Testis (tissue), 2 donors: ENCODE measurements at regions not wholly inside any gene's neighbourhood (a gene's known extent, or its start where the extent isn't known, plus 50 kb on each side); places are given as distances from the start of the nearest gene placed in this dataset.
"Not testable (repeated sequence)": the region's sequence is repeated elsewhere in the genome, so short reads cannot be mapped to it uniquely, and the experiment has no call there.

Experiments used
- DNase-seq: peaks from one replicate; pipeline ENCODE4 v3.0.0-alpha.2; 2019
- H3K27ac ChIP-seq, 2 donors: fragments of 200-600 bp; sonication (generic); one replicate each; pipeline ENCODE4 v1.5.1; 2019
- H3K27me3 ChIP-seq: fragments of 200-600 bp; sonication (generic); one replicate; pipeline ENCODE4 v1.5.1; 2019
- H3K36me3 ChIP-seq: fragments of 200-600 bp; sonication (generic); one replicate; pipeline ENCODE4 v1.5.1; 2017; ENCODE audit warnings: low read depth; ENCODE audit errors: missing control alignments
- H3K4me1 ChIP-seq: fragments of 200-600 bp; sonication (generic); one replicate; pipeline ENCODE4 v1.5.1; 2019
- H3K4me3 ChIP-seq, 2 donors: fragments of 200-600 bp; sonication (generic); one replicate each; pipeline ENCODE4 v1.5.1; 2017 to 2019
- H3K9me3 ChIP-seq: fragments of 200-600 bp; sonication (generic); one replicate; pipeline ENCODE4 v1.5.1; 2017
- CTCF ChIP-seq, 3 experiments: fragments of 450-650 bp in 2 of 3; fragments of 200-600 bp in 1 of 3; sonication (generic) in 1 of 3; IDR thresholded peaks; one replicate each; pipeline ENCODE4 v1.5.1; 2016 to 2019; ENCODE audit warnings: antibody characterized with exemption in 3 of 3, mild to moderate bottlenecking in 2 of 3, moderate library complexity in 1 of 3
- POLR2A ChIP-seq: fragments of 450-650 bp; IDR thresholded peaks from one replicate; pipeline ENCODE4 v1.6.1; 2017; ENCODE audit warnings: antibody characterized with exemption, mild to moderate bottlenecking, moderate library complexity
- WGBS, 2 donors: methylation state at CpG; one replicate each; pipeline ENCODE4 v1.1.5; 2018; 5-methylcytosine and 5-hydroxymethylcytosine counted together
- intact Hi-C: fragments of 100-400 bp; cut with DNase I; formaldehyde crosslinking; loops from one replicate; pipeline ENCODE4 v1.15.1; 2023; ENCODE audit warnings: low total_unique reads

GRCh38 chr13:97774391-97775100 is 178.9 kb upstream of the IPO5 start:
- H3K4me1 ChIP-seq, H3K9me3 ChIP-seq, H3K4me3 ChIP-seq, H3K27ac ChIP-seq, H3K27me3 ChIP-seq, intact Hi-C loops, DNase-seq, H3K36me3 ChIP-seq: not testable (repeated sequence)
- WGBS, 2 donors = 42 to 74% methylated on average over 18 to 34 of the region's 34 CpGs

GRCh38 chr13:97780486-97780885 is 173.0 kb upstream of the IPO5 start:
- Histone ChIP-seq H3K36me3 (no peaks in the 10 kb centered on the region), H3K27me3 (no peaks in the 10 kb centered on the region), H3K4me3 (no peak overlapping the region), H3K9me3 (no peaks in the 10 kb centered on the region), H3K4me1 (no peaks in the 10 kb centered on the region), H3K27ac (no peak overlapping the region)
- DNase-seq = no peak
- TF ChIP-seq CTCF (IDR thresholded peaks at IDR 0.05) (no peak), POLR2A (no peak)
- 79 to 80% methylated on average over 5 of the region's 5 CpGs for WGBS, 2 donors
- intact Hi-C loops = no loop called here

GRCh38 chr13:97781891-97782305 is 171.6 kb upstream of the IPO5 start:
- Histone ChIP-seq H3K36me3 (no peaks in the 10 kb centered on the region), H3K4me3 (no peak overlapping the region), H3K27me3 (no peaks in the 10 kb centered on the region), H3K4me1 (no peaks in the 10 kb centered on the region), H3K9me3 (no peaks in the 10 kb centered on the region), H3K27ac (no peak overlapping the region)
- TF ChIP-seq POLR2A (no peak), CTCF (IDR thresholded peaks at IDR 0.05) (no peak)
- WGBS, 2 donors = 82 to 92% methylated on average over 2 of the region's 2 CpGs
- no peak for DNase-seq
- intact Hi-C loops = no loop called here

- H3K4me3 ChIP-seq = no peak overlapping the region
- intact Hi-C loops = no loop called here
- H3K27ac ChIP-seq = no peak overlapping the region
- no peaks in the 10 kb centered on the region for H3K36me3 ChIP-seq
- no peaks in the 10 kb centered on the region for H3K27me3 ChIP-seq
- no peak for TF ChIP-seq CTCF (IDR thresholded peaks at IDR 0.05)
- TF ChIP-seq POLR2A = no peak
- no peak for DNase-seq
- no peaks in the 10 kb centered on the region for H3K9me3 ChIP-seq
- WGBS, 2 donors = 82 to 84% methylated on average over 1 of the region's 1 CpG
- no peaks in the 10 kb centered on the region for H3K4me1 ChIP-seq
These were observed 167.0 kb upstream of the IPO5 start for GRCh38 chr13:97786510-97786909.

GRCh38 chr13:97797553-97797952 is 155.9 kb upstream of the IPO5 start:
- Histone ChIP-seq H3K27ac (no peak overlapping the region), H3K9me3 (no peaks in the 10 kb centered on the region), H3K36me3 (no peaks in the 10 kb centered on the region), H3K4me1 (no peaks in the 10 kb centered on the region), H3K27me3 (no peaks in the 10 kb centered on the region), H3K4me3 (no peak overlapping the region)
- WGBS, 2 donors = 54 to 58% methylated on average over 4 of the region's 4 CpGs
- DNase-seq = no peak
- intact Hi-C loops = no loop called here
- no peak for TF ChIP-seq POLR2A
- TF ChIP-seq CTCF (IDR thresholded peaks at IDR 0.05) = no peak
